PC-9 (cell line): ENCODE measurements at regions not wholly inside any gene's neighbourhood (a gene's known extent, or its start where the extent isn't known, plus 50 kb on each side); places are given as distances from the start of the nearest gene placed in this dataset.
"Not testable (repeated sequence)": the region's sequence is repeated elsewhere in the genome, so short reads cannot be mapped to it uniquely, and the experiment has no call there.

ENCODE experiments used
- CTCF ChIP-seq: fragments of 200-600 bp; sonication (generic); conservative IDR thresholded peaks from 2 replicates; pipeline ENCODE4 v1.6.1; 2017; ENCODE audit warnings: mixed run types, antibody characterized with exemption, mild to moderate bottlenecking, moderate library complexity
- EZH2 ChIP-seq: fragments of 200-600 bp; sonication (generic); IDR thresholded peaks from 2 replicates; pipeline ENCODE4 v1.8.0; 2017; ENCODE audit warnings: antibody characterized with exemption, low read depth

GRCh38 chr11:130566360-130566759 lies 117.9 kb downstream of the ADAMTS15 start:
- TF ChIP-seq CTCF, EZH2: not testable (repeated sequence)
